ENCODE measurements at regions not wholly inside any gene's neighbourhood (a gene's known extent, or its start where the extent isn't known, plus 50 kb on each side); places are given as distances from the start of the nearest gene placed in this dataset.
A peak's percentile ranks its signal among the peaks of the same experiment; 100 is the strongest.
"Not testable (repeated sequence)": the region's sequence is repeated elsewhere in the genome, so short reads cannot be mapped to it uniquely, and the experiment has no call there.

- no peak overlapping the region for H3K4me3 Mint-ChIP-seq
- H3K9me3 Mint-ChIP-seq, result no peaks in the 10 kb centered on the region
- H3K36me3 Mint-ChIP-seq, result no peaks in the 10 kb centered on the region
- H3K27me3 Mint-ChIP-seq, result no peaks in the 10 kb centered on the region
- H3K27ac Mint-ChIP-seq, result no peak overlapping the region
- H3K4me1 Mint-ChIP-seq, result no peaks in the 10 kb centered on the region
These were observed 115.7 kb downstream of the ARRDC4 start for GRCh38 chr15:98076021-98076816.

GRCh38 chr15:98077186-98077585 lies 116.7 kb downstream of the ARRDC4 start:
- Mint-ChIP-seq H3K27me3 (no peaks in the 10 kb centered on the region), H3K27ac (peak overlapping the region; percentile 63), H3K4me3 (no peak overlapping the region), H3K36me3 (no peaks in the 10 kb centered on the region), H3K4me1 (no peaks in the 10 kb centered on the region), H3K9me3 (no peaks in the 10 kb centered on the region)

GRCh38 chr15:98080791-98081190 lies 120.3 kb downstream of the ARRDC4 start:
- Mint-ChIP-seq H3K4me3 (no peak overlapping the region), H3K27me3 (peaks cover 2% of the 10 kb centered on the region), H3K36me3 (no peaks in the 10 kb centered on the region), H3K9me3 (no peaks in the 10 kb centered on the region), H3K27ac (no peak overlapping the region), H3K4me1 (no peaks in the 10 kb centered on the region)

GRCh38 chr15:98083203-98083910 lies 122.9 kb downstream of the ARRDC4 start:
- Mint-ChIP-seq H3K27ac (no peak overlapping the region), H3K4me3 (no peak overlapping the region), H3K9me3 (peaks cover 5% of the 10 kb centered on the region), H3K4me1 (no peaks in the 10 kb centered on the region), H3K36me3 (no peaks in the 10 kb centered on the region), H3K27me3 (peaks cover 3% of the 10 kb centered on the region)

- Mint-ChIP-seq H3K27ac (no peak overlapping the region), H3K4me3 (no peak overlapping the region), H3K36me3 (no peaks in the 10 kb centered on the region), H3K9me3 (peaks cover 5% of the 10 kb centered on the region), H3K27me3 (peaks cover 3% of the 10 kb centered on the region), H3K4me1 (no peaks in the 10 kb centered on the region)
These were observed 124.6 kb downstream of the ARRDC4 start for GRCh38 chr15:98085003-98085639.

GRCh38 chr15:98088307-98088945 lies 127.9 kb downstream of the ARRDC4 start:
- not testable (repeated sequence) for H3K9me3 Mint-ChIP-seq, H3K4me1 Mint-ChIP-seq, H3K27me3 Mint-ChIP-seq, H3K4me3 Mint-ChIP-seq, H3K27ac Mint-ChIP-seq, H3K36me3 Mint-ChIP-seq

- not testable (repeated sequence) for H3K4me1 Mint-ChIP-seq
These were observed 128.8 kb downstream of the ARRDC4 start for GRCh38 chr15:98089352-98089751.

GRCh38 chr15:98097986-98098385 lies 137.5 kb downstream of the ARRDC4 start:
- not testable (repeated sequence) for H3K4me3 Mint-ChIP-seq, H3K36me3 Mint-ChIP-seq, H3K27me3 Mint-ChIP-seq, H3K9me3 Mint-ChIP-seq, H3K4me1 Mint-ChIP-seq, H3K27ac Mint-ChIP-seq

More at GRCh38 chr15:98089352-98089751, 128.8 kb downstream of the ARRDC4 start:
- not testable (repeated sequence) for H3K36me3 Mint-ChIP-seq, H3K4me3 Mint-ChIP-seq, H3K27me3 Mint-ChIP-seq, H3K27ac Mint-ChIP-seq, H3K9me3 Mint-ChIP-seq

GRCh38 chr15:98100606-98101005 lies 140.1 kb downstream of the ARRDC4 start:
- not testable (repeated sequence) for H3K9me3 Mint-ChIP-seq, H3K4me3 Mint-ChIP-seq, H3K27ac Mint-ChIP-seq, H3K27me3 Mint-ChIP-seq, H3K36me3 Mint-ChIP-seq, H3K4me1 Mint-ChIP-seq

GRCh38 chr15:98103570-98103969 lies 143.1 kb downstream of the ARRDC4 start:
- H3K27ac Mint-ChIP-seq, result no peak overlapping the region
- H3K4me1 Mint-ChIP-seq, result no peaks in the 10 kb centered on the region
- no peak overlapping the region for H3K4me3 Mint-ChIP-seq
- H3K27me3 Mint-ChIP-seq, result no peaks in the 10 kb centered on the region
- H3K36me3 Mint-ChIP-seq, result no peaks in the 10 kb centered on the region
- H3K9me3 Mint-ChIP-seq, result no peaks in the 10 kb centered on the region

- H3K9me3 Mint-ChIP-seq, H3K27me3 Mint-ChIP-seq, H3K27ac Mint-ChIP-seq, H3K36me3 Mint-ChIP-seq, H3K4me1 Mint-ChIP-seq, H3K4me3 Mint-ChIP-seq: not testable (repeated sequence)
These were observed 144.1 kb downstream of the ARRDC4 start for GRCh38 chr15:98104386-98105151.

- H3K4me3 Mint-ChIP-seq, H3K27ac Mint-ChIP-seq, H3K4me1 Mint-ChIP-seq, H3K9me3 Mint-ChIP-seq, H3K36me3 Mint-ChIP-seq, H3K27me3 Mint-ChIP-seq: not testable (repeated sequence)
These were observed 146.2 kb downstream of the ARRDC4 start for GRCh38 chr15:98106615-98107194.

- peaks cover 9% of the 10 kb centered on the region for H3K27me3 Mint-ChIP-seq
- H3K27ac Mint-ChIP-seq, result no peak overlapping the region
- H3K4me3 Mint-ChIP-seq, result no peak overlapping the region
- H3K4me1 Mint-ChIP-seq, result no peaks in the 10 kb centered on the region
- no peaks in the 10 kb centered on the region for H3K9me3 Mint-ChIP-seq
- no peaks in the 10 kb centered on the region for H3K36me3 Mint-ChIP-seq
These were observed 151.3 kb downstream of the ARRDC4 start for GRCh38 chr15:98111806-98112205.

- Mint-ChIP-seq H3K36me3 (no peaks in the 10 kb centered on the region), H3K4me1 (no peaks in the 10 kb centered on the region), H3K4me3 (no peak overlapping the region), H3K27ac (no peak overlapping the region), H3K9me3 (no peaks in the 10 kb centered on the region), H3K27me3 (peaks cover 9% of the 10 kb centered on the region)
These were observed 152.8 kb downstream of the ARRDC4 start for GRCh38 chr15:98113327-98113726.

GRCh38 chr15:98120561-98120960 lies 160.1 kb downstream of the ARRDC4 start:
- H3K27ac Mint-ChIP-seq, result no peak overlapping the region
- no peaks in the 10 kb centered on the region for H3K9me3 Mint-ChIP-seq
- no peak overlapping the region for H3K4me3 Mint-ChIP-seq
- H3K4me1 Mint-ChIP-seq, result no peaks in the 10 kb centered on the region
- H3K27me3 Mint-ChIP-seq, result peaks cover 5% of the 10 kb centered on the region
- no peaks in the 10 kb centered on the region for H3K36me3 Mint-ChIP-seq
